NT2/D1 (cell line): ENCODE measurements at regions not wholly inside any gene's neighbourhood (a gene's known extent, or its start where the extent isn't known, plus 50 kb on each side); places are given as distances from the start of the nearest gene placed in this dataset.
A peak's percentile ranks its signal among the peaks of the same experiment; 100 is the strongest.

Experiments used
- DNase-seq: peaks from one replicate; pipeline ENCODE4 v3.0.0-alpha.2; 2011; ENCODE audit warnings: low read depth, low spot score
- H3K27me3 ChIP-seq: 2 replicates; pipeline ENCODE4 v1.6.0; 2011; ENCODE audit warnings: mild to moderate bottlenecking; ENCODE audit not compliant: insufficient read length, insufficient read depth
- H3K36me3 ChIP-seq: 2 replicates; pipeline ENCODE4 v1.6.1; 2011; ENCODE audit warnings: mild to moderate bottlenecking, low read length, mixed read lengths; ENCODE audit not compliant: insufficient read depth, insufficient read length
- H3K4me1 ChIP-seq: 2 replicates; pipeline ENCODE4 v1.5.1; 2011; ENCODE audit not compliant: insufficient read depth, insufficient read length
- H3K4me3 ChIP-seq: 2 replicates; pipeline ENCODE4 v1.5.1; 2011; ENCODE audit warnings: low read depth; ENCODE audit not compliant: insufficient read length
- H3K9ac ChIP-seq: 2 replicates; pipeline ENCODE4 v1.6.0; 2011; ENCODE audit warnings: low read depth; ENCODE audit not compliant: insufficient read length
- H3K9me3 ChIP-seq: 2 replicates; pipeline ENCODE4 v1.5.1; 2011; ENCODE audit warnings: mild to moderate bottlenecking, low read length; ENCODE audit not compliant: insufficient read depth
- SUZ12 ChIP-seq: IDR thresholded peaks from 2 replicates; pipeline ENCODE4 v1.6.1; 2011; ENCODE audit not compliant: insufficient read length, insufficient read depth; ENCODE audit errors: extremely low read depth
- YY1 ChIP-seq: IDR thresholded peaks from 2 replicates; pipeline ENCODE4 v1.6.1; 2011; ENCODE audit not compliant: insufficient read length, insufficient read depth
- ZNF274 ChIP-seq: IDR thresholded peaks from 2 replicates; pipeline ENCODE4 v1.6.1; 2011; ENCODE audit warnings: mild to moderate bottlenecking, low read depth, low read length

GRCh38 chr13:81142306-81142999 is 801.5 kb upstream of the SPRY2 start:
- no peak overlapping the region for H3K4me3 ChIP-seq
- no peak for DNase-seq
- no peaks in the 10 kb centered on the region for H3K4me1 ChIP-seq
- no peaks in the 10 kb centered on the region for H3K27me3 ChIP-seq
- no peak overlapping the region for H3K9ac ChIP-seq
- TF ChIP-seq YY1 (no peak), SUZ12 (no peak), ZNF274 (no peak)
- H3K9me3 ChIP-seq: no peaks in the 10 kb centered on the region
- H3K36me3 ChIP-seq: no peaks in the 10 kb centered on the region

GRCh38 chr13:81140675-81141074 is 799.7 kb upstream of the SPRY2 start:
- Histone ChIP-seq H3K27me3 (no peaks in the 10 kb centered on the region), H3K9me3 (no peaks in the 10 kb centered on the region), H3K36me3 (no peaks in the 10 kb centered on the region), H3K4me3 (no peak overlapping the region), H3K4me1 (no peaks in the 10 kb centered on the region), H3K9ac (no peak overlapping the region)
- peak; percentile 33 for DNase-seq
- TF ChIP-seq YY1: no peak
- no peak for TF ChIP-seq ZNF274
- no peak for TF ChIP-seq SUZ12

- H3K4me3 ChIP-seq: no peak overlapping the region
- DNase-seq: no peak
- H3K27me3 ChIP-seq: no peaks in the 10 kb centered on the region
- H3K9ac ChIP-seq: no peak overlapping the region
- H3K4me1 ChIP-seq: no peaks in the 10 kb centered on the region
- no peak for TF ChIP-seq YY1
- no peak for TF ChIP-seq SUZ12
- no peak for TF ChIP-seq ZNF274
- H3K36me3 ChIP-seq: no peaks in the 10 kb centered on the region
- H3K9me3 ChIP-seq: no peaks in the 10 kb centered on the region
Measured at GRCh38 chr13:81139987-81140386, 799.1 kb upstream of the SPRY2 start.

GRCh38 chr13:81138353-81138980 is 797.5 kb upstream of the SPRY2 start:
- TF ChIP-seq SUZ12: no peak
- no peak for TF ChIP-seq YY1
- TF ChIP-seq ZNF274: no peak
- H3K4me3 ChIP-seq: no peak overlapping the region
- no peaks in the 10 kb centered on the region for H3K27me3 ChIP-seq
- DNase-seq: no peak
- H3K36me3 ChIP-seq: no peaks in the 10 kb centered on the region
- H3K4me1 ChIP-seq: no peaks in the 10 kb centered on the region
- no peak overlapping the region for H3K9ac ChIP-seq
- H3K9me3 ChIP-seq: no peaks in the 10 kb centered on the region

GRCh38 chr13:81133066-81133465 is 792.1 kb upstream of the SPRY2 start:
- H3K4me3 ChIP-seq: no peak overlapping the region
- DNase-seq: no peak
- H3K27me3 ChIP-seq: no peaks in the 10 kb centered on the region
- no peak for TF ChIP-seq YY1
- no peak for TF ChIP-seq SUZ12
- H3K4me1 ChIP-seq: no peaks in the 10 kb centered on the region
- H3K9me3 ChIP-seq: no peaks in the 10 kb centered on the region
- H3K9ac ChIP-seq: no peak overlapping the region
- H3K36me3 ChIP-seq: no peaks in the 10 kb centered on the region

- Histone ChIP-seq H3K4me1 (no peaks in the 10 kb centered on the region), H3K36me3 (no peaks in the 10 kb centered on the region), H3K4me3 (no peak overlapping the region), H3K9me3 (no peaks in the 10 kb centered on the region), H3K27me3 (no peaks in the 10 kb centered on the region), H3K9ac (no peak overlapping the region)
- TF ChIP-seq SUZ12: no peak
- TF ChIP-seq ZNF274: no peak
- TF ChIP-seq YY1: no peak
- no peak for DNase-seq
Measured at GRCh38 chr13:81117416-81117815, 776.5 kb upstream of the SPRY2 start.

GRCh38 chr13:81116461-81117282 is 775.7 kb upstream of the SPRY2 start:
- TF ChIP-seq SUZ12 (no peak), YY1 (no peak), ZNF274 (no peak)
- DNase-seq: no peak
- Histone ChIP-seq H3K27me3 (no peaks in the 10 kb centered on the region), H3K4me1 (no peaks in the 10 kb centered on the region), H3K36me3 (no peaks in the 10 kb centered on the region), H3K9ac (no peak overlapping the region), H3K4me3 (no peak overlapping the region), H3K9me3 (no peaks in the 10 kb centered on the region)
